ENCODE measurements at regions not wholly inside any gene's neighbourhood (a gene's known extent, or its start where the extent isn't known, plus 50 kb on each side); places are given as distances from the start of the nearest gene placed in this dataset.

- Histone ChIP-seq H3K23me2 (ENCODE audit: low read depth, low read length) (no peaks in the 10 kb centered on the region), H2BK5ac (ENCODE audit: low read depth, low read length) (no peak overlapping the region), H3K23ac (ENCODE audit: insufficient read length) (no peak overlapping the region), H4K20me1 (replicated peaks in 1 of 2; ENCODE audit: control insufficient read depth in 1 of 2, insufficient read depth in 2 of 2, low read length in 2 of 2) (no peaks in the 10 kb centered on the region), H3K27me3 (replicated peaks in 1 of 4; ENCODE audit: control insufficient read depth in 3 of 4, extremely low read depth in 1 of 4, insufficient read depth in 3 of 4, low read length in 3 of 4) (no peaks in the 10 kb centered on the region), H3K79me1 (ENCODE audit: low read depth, low read length) (no peaks in the 10 kb centered on the region; the same call in 1 of the 2 replicates), H3K4me3 (ENCODE audit: extremely low read depth in 1 of 4, insufficient read depth in 2 of 4, low read depth in 3 of 4, low read length in 4 of 4) (no peak overlapping the region), H3K36me3 (ENCODE audit: control insufficient read depth in 2 of 4, insufficient read depth in 4 of 4, low read length in 3 of 4) (no peaks in the 10 kb centered on the region), H3K79me2 (ENCODE audit: control insufficient read depth in 1 of 2, insufficient read depth in 2 of 2, low read length in 2 of 2) (no peaks in the 10 kb centered on the region), H3K4ac (replicated peaks; ENCODE audit: insufficient read length, low read depth, low read length) (no peak overlapping the region), H2BK120ac (replicated peaks; ENCODE audit: low read depth, low read length) (no peak overlapping the region), H3K9ac (replicated peaks in 1 of 4; ENCODE audit: extremely low read depth in 1 of 4, low read depth in 3 of 4, low read length in 3 of 4) (no peak overlapping the region), H2BK12ac (ENCODE audit: low read depth, low read length) (no peak overlapping the region), H3K27ac (ENCODE audit: low read depth, low read length) (no peak overlapping the region), H3K4me1 (replicated peaks in 1 of 4; ENCODE audit: control insufficient read depth in 3 of 4, insufficient read depth in 4 of 4, low read length in 3 of 4) (peaks cover 0 to 5% (median 2%) of the 10 kb centered on the region in 4 experiments; a peak in 2 of 7 replicates), H3K4me2 (ENCODE audit: insufficient read depth in 1 of 2, low read depth in 2 of 2, low read length in 2 of 2) (no peak overlapping the region), H2BK15ac (ENCODE audit: low read length) (no peak overlapping the region), H3K9me3 (ENCODE audit: insufficient read depth in 2 of 2, low read depth in 1 of 2, low read length in 1 of 2) (no peaks in the 10 kb centered on the region), H3K56ac (replicated peaks; ENCODE audit: insufficient read length, low read depth, low read length) (no peak overlapping the region), H4K5ac (ENCODE audit: insufficient read length, low read depth, low read length) (no peak overlapping the region), H3K18ac (ENCODE audit: extremely low read depth, low read length) (no peak overlapping the region), H2BK20ac (ENCODE audit: low read length) (no peak overlapping the region), H4K91ac (replicated peaks; ENCODE audit: insufficient read length, low read length) (no peak overlapping the region), H2AK5ac (ENCODE audit: low read depth, low read length) (no peak overlapping the region), H3K14ac (ENCODE audit: insufficient read length) (no peak overlapping the region), H2AFZ (ENCODE audit: low read length) (no peak overlapping the region), H4K8ac (ENCODE audit: extremely low read depth, insufficient read depth, low read length) (no peak overlapping the region)
- CTCF ChIA-PET (ENCODE audit: partially characterized antibody): interaction anchor here (0.7 kb wide), 1 partner anchor 18 kb away, joined by 3 read pairs; no protein-coding TSS in a partner anchor
- 84% methylated on average over 4 of the region's 4 CpGs; no CpG with 5 or more reads in 1 of the 2 experiments for WGBS, 2 experiments (ENCODE audit: extremely low coverage in 1 of 2, insufficient coverage in 1 of 2, insufficient read length in 1 of 2, insufficient replicate concordance in 2 of 2, low coverage in 1 of 2, low lambda C conversion rate in 2 of 2, missing lambda C conversion rate in 1 of 2)
- FAIRE-seq: no peak
- DNase-seq (ENCODE audit: low read depth in 1 of 2, low spot score in 2 of 2): no peak
- no peak for TF ChIP-seq SP2 (IDR thresholded peaks at IDR 0.05; ENCODE audit: low read length)
- POLR2A ChIA-PET (ENCODE audit: partially characterized antibody): no interaction called here
Observed at GRCh38 chr15:68501259-68501591, 69.3 kb upstream of the ITGA11 start.
